Erythroblast (primary cell): ENCODE measurements at regions not wholly inside any gene's neighbourhood (a gene's known extent, or its start where the extent isn't known, plus 50 kb on each side); places are given as distances from the start of the nearest gene placed in this dataset.

ENCODE experiments used
- GATA1 ChIP-seq: IDR thresholded peaks from 2 replicates; pipeline ENCODE4 v1.6.1; 2011; ENCODE audit warnings: low read depth, mild to moderate bottlenecking, control low read depth, low read length, moderate library complexity
- POLR2A ChIP-seq: IDR thresholded peaks from 2 replicates; pipeline ENCODE4 v1.6.1; 2011; ENCODE audit warnings: mild to moderate bottlenecking, low read length

GRCh38 chr9:24044576-24044975, 218.5 kb upstream of the ELAVL2 start:
- no peak for TF ChIP-seq POLR2A
- TF ChIP-seq GATA1 = no peak
